H9 (cell line): ENCODE measurements at regions not wholly inside any gene's neighbourhood (a gene's known extent, or its start where the extent isn't known, plus 50 kb on each side); places are given as distances from the start of the nearest gene placed in this dataset.

Experiments
- DNase-seq: peaks from one replicate; pipeline ENCODE4 v3.0.0-alpha.2; 2017
- H2AFZ ChIP-seq: one replicate; pipeline ENCODE4 v1.6.1; 2013; ENCODE audit warnings: mild to moderate bottlenecking, low read length, control low read depth, moderate library complexity
- H2AK5ac ChIP-seq: 2 replicates; pipeline ENCODE4 v1.6.1; 2013; ENCODE audit warnings: low read length, control low read depth, mixed read lengths; ENCODE audit not compliant: insufficient read length
- H2BK120ac ChIP-seq: one replicate; pipeline ENCODE4 v1.6.1; 2013; ENCODE audit warnings: low read depth, mild to moderate bottlenecking, low read length, control low read depth, inconsistent platforms; ENCODE audit not compliant: poor library complexity, severe bottlenecking
- H2BK12ac ChIP-seq: 2 replicates; pipeline ENCODE4 v1.6.1; 2013; ENCODE audit warnings: low read length, control low read depth, mixed read lengths, low read depth; ENCODE audit not compliant: insufficient read length
- H2BK15ac ChIP-seq: 2 replicates; pipeline ENCODE4 v1.6.1; 2013; ENCODE audit warnings: low read depth, low read length, control low read depth
- H2BK20ac ChIP-seq: one replicate; pipeline ENCODE4 v1.6.1; 2013; ENCODE audit warnings: low read depth, mild to moderate bottlenecking, low read length, control low read depth, inconsistent platforms; ENCODE audit not compliant: poor library complexity, severe bottlenecking
- H2BK5ac ChIP-seq: 2 replicates; pipeline ENCODE4 v1.6.1; 2013; ENCODE audit warnings: low read length, control low read depth, mixed read lengths; ENCODE audit not compliant: insufficient read length
- H3K14ac ChIP-seq: 2 replicates; pipeline ENCODE4 v1.6.1; 2013; ENCODE audit warnings: low read length, control low read depth; ENCODE audit not compliant: insufficient read depth
- H3K18ac ChIP-seq: 2 replicates; pipeline ENCODE4 v1.6.1; 2013; ENCODE audit warnings: low read depth, mild to moderate bottlenecking, mixed read lengths, low read length, control low read depth; ENCODE audit not compliant: insufficient read length
- H3K23ac ChIP-seq: 2 replicates; pipeline ENCODE4 v1.6.1; 2013; ENCODE audit warnings: low read length, control low read depth, mixed read lengths, low read depth; ENCODE audit not compliant: insufficient read length
- H3K23me2 ChIP-seq: 2 replicates; pipeline ENCODE4 v1.6.1; 2013; ENCODE audit warnings: low read depth, mild to moderate bottlenecking, mixed read lengths, low read length, control low read depth; ENCODE audit not compliant: insufficient read length, poor library complexity, severe bottlenecking
- H3K27ac ChIP-seq: 2 replicates; pipeline ENCODE4 v1.5.1; 2013; ENCODE audit warnings: low read length, control low read depth, mixed read lengths, low read depth; ENCODE audit not compliant: insufficient read length
- H3K27me3 ChIP-seq: 2 replicates; pipeline ENCODE4 v1.6.1; 2013; ENCODE audit warnings: low read length, control low read depth, inconsistent platforms; ENCODE audit not compliant: insufficient read depth
- H3K4ac ChIP-seq: 2 replicates; pipeline ENCODE4 v1.6.1; 2013; ENCODE audit warnings: low read depth, mild to moderate bottlenecking, control low read depth, inconsistent platforms, low read length, moderate library complexity
- H3K4me1 ChIP-seq: 2 replicates; pipeline ENCODE4 v1.6.1; 2013; ENCODE audit warnings: low read length, control low read depth, inconsistent platforms; ENCODE audit not compliant: insufficient read depth
- H3K4me2 ChIP-seq: 2 replicates; pipeline ENCODE4 v1.6.1; 2013; ENCODE audit warnings: low read length, control low read depth, mixed read lengths; ENCODE audit not compliant: insufficient read length, insufficient read depth
- H3K56ac ChIP-seq: 2 replicates; pipeline ENCODE4 v1.6.1; 2013; ENCODE audit warnings: low read depth, mild to moderate bottlenecking, mixed read lengths, low read length, control low read depth; ENCODE audit not compliant: insufficient read length
- H3K79me1 ChIP-seq: 2 replicates; pipeline ENCODE4 v1.6.1; 2013; ENCODE audit warnings: low read depth, mild to moderate bottlenecking, moderate library complexity, low read length, control low read depth, inconsistent platforms; ENCODE audit not compliant: insufficient read depth, poor library complexity, severe bottlenecking
- H3K79me2 ChIP-seq: 2 replicates; pipeline ENCODE4 v1.6.1; 2013; ENCODE audit warnings: low read length, control low read depth, inconsistent platforms; ENCODE audit not compliant: insufficient read depth
- H3K9ac ChIP-seq: 2 replicates; pipeline ENCODE4 v1.6.1; 2013; ENCODE audit warnings: low read length, control low read depth, mixed read lengths; ENCODE audit not compliant: insufficient read length; ENCODE audit errors: extremely low read depth
- H3K9me3 ChIP-seq: one replicate; pipeline ENCODE4 v1.6.1; 2013; ENCODE audit warnings: low read depth, low read length, inconsistent platforms; ENCODE audit not compliant: control insufficient read depth
- H3T11ph ChIP-seq: one replicate; pipeline ENCODE4 v1.6.1; 2013; ENCODE audit warnings: mild to moderate bottlenecking, low read length, control low read depth, inconsistent platforms
- H4K20me1 ChIP-seq: one replicate; pipeline ENCODE4 v1.6.1; 2013; ENCODE audit not compliant: control insufficient read depth, insufficient read length, insufficient read depth
- H4K5ac ChIP-seq: 2 replicates; pipeline ENCODE4 v1.6.1; 2013; ENCODE audit warnings: low read depth, mild to moderate bottlenecking, mixed read lengths, low read length, control low read depth; ENCODE audit not compliant: insufficient read length
- H4K8ac ChIP-seq: replicated peaks from 2 replicates; pipeline ENCODE4 v1.6.1; 2013; ENCODE audit warnings: low read length, control low read depth, mixed read lengths, low read depth; ENCODE audit not compliant: insufficient read length
- H4K91ac ChIP-seq: 2 replicates; pipeline ENCODE4 v1.6.1; 2013; ENCODE audit warnings: low read depth, mild to moderate bottlenecking, moderate library complexity, mixed read lengths, low read length, control low read depth; ENCODE audit not compliant: insufficient read length
- H3K27ac Mint-ChIP-seq, 3 experiments: 2 replicates in 2 of 3; 3 replicates in 1 of 3; pipeline ENCODE4 v1.8.0; 2020 to 2021; ENCODE audit warnings: mixed read lengths in 3 of 3, mild to moderate bottlenecking in 1 of 3, moderate library complexity in 1 of 3
- H3K27me3 Mint-ChIP-seq: 2 replicates; pipeline ENCODE4 v1.8.0; 2021; ENCODE audit warnings: low read depth, mild to moderate bottlenecking, moderate library complexity, mixed read lengths
- H3K36me3 Mint-ChIP-seq, 3 experiments: 2 replicates in 2 of 3; 3 replicates in 1 of 3; pipeline ENCODE4 v1.8.0; 2020 to 2021; ENCODE audit warnings: low read depth in 3 of 3, mixed read lengths in 3 of 3; ENCODE audit not compliant: insufficient read depth in 1 of 3
- H3K4me1 Mint-ChIP-seq, 2 experiments: 2 replicates each; pipeline ENCODE4 v1.8.0; 2020; ENCODE audit warnings: mixed read lengths in 2 of 2
- H3K4me3 Mint-ChIP-seq, 2 experiments: 2 replicates in 1 of 2; 3 replicates in 1 of 2; pipeline ENCODE4 v1.8.0; 2020 to 2021; ENCODE audit warnings: mild to moderate bottlenecking in 2 of 2, mixed read lengths in 2 of 2, moderate library complexity in 1 of 2
- H3K9me3 Mint-ChIP-seq, 2 experiments: 2 replicates in 1 of 2; 3 replicates in 1 of 2; pipeline ENCODE4 v1.8.0; 2020; ENCODE audit warnings: mild to moderate bottlenecking in 2 of 2, mixed read lengths in 2 of 2, moderate library complexity in 1 of 2
- CTCF ChIP-seq: fragments of 200-600 bp; sonication (generic); conservative IDR thresholded peaks from 3 replicates; pipeline ENCODE4 v1.8.0; 2021; ENCODE audit warnings: antibody characterized with exemption, mild to moderate bottlenecking
- WGBS: extraction: QIAGEN DNeasy Blood & Tissue Kit; methylation state at CpG from one replicate; pipeline ENCODE4 v1.1.7; 2013; ENCODE audit warnings: missing lambda C conversion rate, low lambda C conversion rate, mixed read lengths; ENCODE audit not compliant: insufficient read length; ENCODE audit errors: extremely low coverage; 5-methylcytosine and 5-hydroxymethylcytosine counted together

GRCh38 chr22:47692811-47693210 is 930.4 kb downstream of the TBC1D22A start:
- no peak overlapping the region for H2BK15ac ChIP-seq
- no peaks in the 10 kb centered on the region for H3K9me3 ChIP-seq

More at GRCh38 chr22:47692811-47693210, 930.4 kb downstream of the TBC1D22A start:
- Histone ChIP-seq H2BK20ac (no peak overlapping the region), H2BK5ac (no peak overlapping the region), H3K14ac (no peak overlapping the region), H4K91ac (no peak overlapping the region), H3K4me2 (no peak overlapping the region), H3K4me1 (no peaks in the 10 kb centered on the region), H2AFZ (no peak overlapping the region), H4K5ac (no peak overlapping the region), H2AK5ac (no peak overlapping the region), H3K18ac (no peak overlapping the region), H3K23me2 (no peaks in the 10 kb centered on the region), H4K20me1 (no peaks in the 10 kb centered on the region), H3K79me1 (no peaks in the 10 kb centered on the region), H3K9ac (no peak overlapping the region), H3T11ph (no peak overlapping the region), H3K27me3 (no peaks in the 10 kb centered on the region), H3K23ac (no peak overlapping the region), H2BK120ac (no peak overlapping the region), H3K27ac (no peak overlapping the region), H3K56ac (no peak overlapping the region), H3K79me2 (no peaks in the 10 kb centered on the region), H4K8ac (no peak overlapping the region), H3K4ac (no peak overlapping the region), H2BK12ac (no peak overlapping the region)
- Mint-ChIP-seq H3K4me3 (no peak overlapping the region), H3K4me1 (peaks cover 6 to 10% of the 10 kb centered on the region in 2 experiments), H3K27me3 (no peaks in the 10 kb centered on the region; the same call in 1 of the 2 replicates), H3K36me3 (peaks cover 0 to 3% (median under 1%) of the 10 kb centered on the region in 3 experiments; a peak in 3 of 7 replicates), H3K9me3 (peaks cover 0 to 7% of the 10 kb centered on the region in 2 experiments; a peak in 2 of 5 replicates), H3K27ac (no peak overlapping the region)
- no peak for DNase-seq
- no peak for TF ChIP-seq CTCF
- WGBS = no CpG with 5 or more reads among the region's 12 CpGs
